Coronary artery (tissue), 2 donors: ENCODE measurements at regions not wholly inside any gene's neighbourhood (a gene's known extent, or its start where the extent isn't known, plus 50 kb on each side); places are given as distances from the start of the nearest gene placed in this dataset.
"Not testable (repeated sequence)": the region's sequence is repeated elsewhere in the genome, so short reads cannot be mapped to it uniquely, and the experiment has no call there.

Experiments
- DNase-seq: peaks from one replicate; pipeline ENCODE4 v3.0.0-alpha.2; 2017; ENCODE audit warnings: low spot score
- H3K27ac ChIP-seq, 2 donors: fragments of 200-600 bp; sonication (generic); one replicate each; pipeline ENCODE4 v1.5.1; 2016 to 2019
- H3K4me3 ChIP-seq: fragments of 200-600 bp; sonication (generic); 2 replicates; pipeline ENCODE4 v1.5.1; 2016; ENCODE audit warnings: mild to moderate bottlenecking, moderate library complexity
- CTCF ChIP-seq: fragments of 200-600 bp; sonication (generic); IDR thresholded peaks from one replicate; pipeline ENCODE4 v1.5.1; 2019; ENCODE audit warnings: antibody characterized with exemption

DNA sequence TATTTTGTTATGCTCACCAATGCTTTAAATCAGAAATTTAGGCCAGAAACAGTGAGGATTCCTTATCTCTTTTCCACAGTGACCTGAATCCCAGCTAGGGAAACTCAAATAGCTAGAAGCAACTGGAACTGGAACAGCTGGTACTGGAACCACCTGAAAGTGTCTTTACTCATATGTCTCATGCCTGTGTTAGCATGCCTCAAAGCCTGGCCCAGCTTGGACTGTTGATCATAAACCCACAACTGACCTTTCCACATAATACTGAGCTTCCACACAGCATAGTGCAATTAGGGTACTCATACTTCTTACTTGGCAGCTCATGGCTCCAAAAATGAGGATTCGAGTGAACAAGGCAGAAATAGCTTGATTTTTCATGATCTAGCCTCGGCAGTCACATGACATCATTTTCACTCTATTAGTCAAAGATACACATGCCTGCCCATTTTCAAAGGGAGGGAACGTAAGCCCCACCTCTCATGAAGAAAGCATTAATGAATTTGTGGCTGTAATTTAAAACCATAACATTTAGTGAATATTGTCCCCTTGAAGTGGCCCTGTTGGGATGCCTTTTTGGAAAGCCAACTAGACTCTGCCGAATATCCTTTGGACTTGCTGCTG is 80.8 kb upstream of the ACSL1 start:
- Histone ChIP-seq H3K4me3 (no peak overlapping the region), H3K27ac (no peak overlapping the region)
- no peak for TF ChIP-seq CTCF
- no peak for DNase-seq

DNA sequence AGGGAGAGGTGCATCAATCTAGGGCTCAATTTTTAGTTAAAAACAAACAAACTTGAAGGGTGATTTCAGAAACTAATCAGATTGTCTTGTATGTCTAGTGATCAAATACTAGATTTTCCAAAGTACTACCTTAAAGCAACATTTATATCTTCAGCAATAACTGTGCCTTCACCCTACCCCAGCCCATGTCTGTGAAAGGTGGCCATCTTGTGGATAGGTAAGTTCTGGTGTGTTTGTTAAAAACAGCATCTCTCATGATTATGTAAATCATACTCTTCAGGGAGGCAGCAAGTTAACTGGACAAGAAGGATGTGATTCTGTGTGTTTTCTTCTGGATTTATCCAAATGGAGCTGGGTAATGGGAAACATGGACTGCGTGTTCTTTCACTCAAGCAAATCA is 81.4 kb upstream of the ACSL1 start:
- Histone ChIP-seq H3K27ac (no peak overlapping the region), H3K4me3 (no peak overlapping the region)
- no peak for DNase-seq
- TF ChIP-seq CTCF = no peak

DNA sequence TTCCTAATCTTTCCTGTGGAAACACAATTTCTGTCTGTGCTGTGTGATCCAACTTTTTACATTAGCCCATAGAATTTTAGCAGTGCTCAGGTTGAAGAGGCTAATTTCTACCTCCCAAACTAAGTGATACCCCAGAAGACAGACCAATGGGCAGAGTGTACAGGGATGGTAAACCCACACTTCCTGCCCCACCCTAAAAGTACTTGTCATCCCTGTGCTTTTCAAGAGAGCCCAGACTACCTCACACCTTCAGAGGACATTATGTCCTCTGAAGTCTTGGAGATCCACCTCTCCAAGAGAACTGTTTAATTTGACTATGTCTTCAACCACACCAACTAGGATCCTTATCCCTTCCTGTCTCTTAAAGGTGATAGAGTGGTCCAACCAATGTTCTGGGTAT is 82.0 kb upstream of the ACSL1 start:
- Histone ChIP-seq H3K4me3 (no peak overlapping the region), H3K27ac (no peak overlapping the region)
- DNase-seq = no peak
- TF ChIP-seq CTCF = no peak

DNA sequence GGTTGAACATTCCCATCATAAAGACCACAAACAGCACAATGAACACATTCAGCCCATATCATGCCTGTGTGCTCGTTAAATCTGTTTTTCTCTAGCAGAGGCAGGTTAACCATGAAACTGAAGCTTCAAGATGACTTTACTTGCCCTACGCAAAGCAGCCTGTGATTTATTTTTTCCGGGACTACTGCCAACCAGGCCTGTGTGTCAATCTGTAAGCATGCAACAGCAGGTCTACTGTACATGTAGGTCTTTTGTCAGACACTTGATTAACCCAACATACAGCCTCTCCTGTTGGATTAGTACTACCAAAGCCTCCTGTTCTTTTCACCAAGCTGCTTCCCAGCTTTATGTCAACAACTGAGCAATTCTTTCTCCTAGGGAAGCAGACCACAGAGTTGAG is 85.5 kb upstream of the ACSL1 start:
- no peak for DNase-seq
- no peak for TF ChIP-seq CTCF
- H3K27ac ChIP-seq = no peak overlapping the region
- no peak overlapping the region for H3K4me3 ChIP-seq

GRCh38 chr4:184913356-184914143 is 87.8 kb upstream of the ACSL1 start:
- TF ChIP-seq CTCF = no peak
- no peak for DNase-seq
- Histone ChIP-seq H3K27ac (no peak overlapping the region), H3K4me3 (no peak overlapping the region)

- not testable (repeated sequence) for DNase-seq, H3K27ac ChIP-seq, H3K4me3 ChIP-seq
Measured at GRCh38 chr4:184918799-184919198, 93.0 kb upstream of the ACSL1 start.

DNA sequence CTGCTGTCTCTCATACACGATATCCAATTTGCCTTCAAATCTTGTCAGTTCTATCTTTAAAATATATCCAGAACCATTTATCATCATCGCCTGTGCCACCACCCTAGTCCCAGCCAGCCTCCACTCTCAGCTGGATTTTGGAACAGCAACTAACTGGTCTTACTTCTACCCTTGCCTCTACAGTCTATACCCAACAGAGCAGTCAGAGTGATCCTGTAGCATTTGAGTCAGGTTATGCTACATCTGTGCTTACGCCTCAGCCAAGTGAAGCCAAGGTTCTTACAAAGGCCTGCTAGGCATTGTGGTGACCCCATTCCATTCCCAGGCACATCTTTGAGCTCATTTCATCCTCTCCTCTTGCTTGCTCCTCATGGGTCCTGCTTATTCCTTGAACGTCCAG is 95.7 kb upstream of the ACSL1 start:
- Histone ChIP-seq H3K4me3 (no peak overlapping the region), H3K27ac (no peak overlapping the region)
- no peak for DNase-seq
- TF ChIP-seq CTCF = no peak
